ENCODE measurements at regions not wholly inside any gene's neighbourhood (a gene's known extent, or its start where the extent isn't known, plus 50 kb on each side); places are given as distances from the start of the nearest gene placed in this dataset.

DNA sequence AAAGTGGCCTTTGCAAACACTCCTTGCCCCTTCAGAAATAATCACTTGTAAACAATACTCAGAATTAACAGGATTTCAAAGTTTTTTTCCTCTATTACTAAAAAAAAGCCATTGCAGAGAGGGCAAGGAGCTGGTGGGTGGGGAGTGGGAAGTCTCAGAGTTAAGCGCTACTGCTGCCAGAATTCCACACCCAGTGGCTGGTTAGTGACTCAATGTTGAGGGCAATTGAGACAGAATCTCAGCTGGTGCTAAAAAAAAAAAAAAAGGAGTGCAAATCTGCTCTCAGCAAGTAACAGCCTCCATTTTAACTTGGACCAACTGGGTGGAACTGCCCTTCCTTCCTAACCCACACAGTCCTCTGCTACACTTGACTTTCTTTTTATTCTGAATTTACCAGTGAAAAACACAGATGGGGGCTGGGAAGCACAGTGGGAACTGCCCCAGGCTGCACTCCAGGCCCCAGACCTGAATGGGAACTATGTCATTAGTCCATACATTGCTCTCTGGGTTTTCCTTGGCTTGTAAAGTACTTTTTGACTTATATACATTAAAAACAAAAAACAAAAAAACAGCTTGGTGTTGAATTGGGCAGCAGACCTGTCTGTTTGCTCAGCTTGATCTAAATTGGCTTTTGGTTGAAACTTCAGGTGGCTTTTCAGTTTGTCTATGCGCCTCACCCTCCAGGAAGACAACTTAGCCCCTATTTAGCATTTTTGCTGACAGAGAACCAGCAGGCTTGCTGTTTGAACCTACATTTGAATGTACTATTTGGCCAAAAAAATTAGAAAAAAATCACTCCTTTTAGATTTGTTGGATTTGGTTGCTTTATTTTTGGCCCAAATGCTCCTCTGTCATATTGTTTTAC is 357.8 kb upstream of the TBL1XR1 start:
- peaks cover 15 to 34% (median 21%) of the 10 kb centered on the region in 3 donors for H3K4me1 Mint-ChIP-seq
- no peaks in the 10 kb centered on the region for H3K36me3 Mint-ChIP-seq

DNA sequence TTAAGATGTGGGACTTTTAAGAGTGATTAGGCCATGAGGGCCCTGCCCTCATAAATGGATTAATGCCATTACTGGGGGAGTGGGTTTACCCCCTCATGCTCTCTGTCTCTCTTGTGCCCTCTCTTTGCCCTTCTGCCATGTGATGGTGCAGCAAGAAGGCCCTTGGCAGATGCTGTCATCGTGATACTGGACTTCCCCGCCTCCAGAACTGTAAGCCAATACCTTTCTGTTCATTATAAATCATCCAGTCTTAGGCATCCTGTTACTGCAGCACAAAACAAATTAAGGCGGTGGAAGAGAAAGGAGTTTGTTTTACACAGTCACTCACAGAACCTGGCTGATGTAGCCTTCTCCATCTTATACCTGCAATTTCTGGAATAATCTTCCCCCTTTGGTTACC is 360.3 kb upstream of the TBL1XR1 start:
- Mint-ChIP-seq H3K27ac (no peak overlapping the region), H3K4me3 (no peak overlapping the region), H3K4me1 (peaks cover 2 to 12% (median 2%) of the 10 kb centered on the region in 3 donors)

More for the DNA sequence above, 357.8 kb upstream of the TBL1XR1 start:
- Mint-ChIP-seq H3K27ac (peak overlapping the region in 1 of 3 donors; percentile 12), H3K27me3 (no peaks in the 10 kb centered on the region), H3K9me3 (no peaks in the 10 kb centered on the region), H3K4me3 (no peak overlapping the region)

GRCh38 chr3:177561365-177561764 is 364.1 kb upstream of the TBL1XR1 start:
- no peak overlapping the region for H3K4me3 Mint-ChIP-seq
- no peaks in the 10 kb centered on the region for H3K36me3 Mint-ChIP-seq
- no peaks in the 10 kb centered on the region for H3K9me3 Mint-ChIP-seq
- H3K27me3 Mint-ChIP-seq, result no peaks in the 10 kb centered on the region
- H3K27ac Mint-ChIP-seq, result no peak overlapping the region
- H3K4me1 Mint-ChIP-seq, result peaks cover 0 to 3% (median 0%) of the 10 kb centered on the region in 3 donors

More for the DNA sequence above, 360.3 kb upstream of the TBL1XR1 start:
- H3K27me3 Mint-ChIP-seq, result no peaks in the 10 kb centered on the region
- no peaks in the 10 kb centered on the region for H3K36me3 Mint-ChIP-seq
- H3K9me3 Mint-ChIP-seq, result no peaks in the 10 kb centered on the region

DNA sequence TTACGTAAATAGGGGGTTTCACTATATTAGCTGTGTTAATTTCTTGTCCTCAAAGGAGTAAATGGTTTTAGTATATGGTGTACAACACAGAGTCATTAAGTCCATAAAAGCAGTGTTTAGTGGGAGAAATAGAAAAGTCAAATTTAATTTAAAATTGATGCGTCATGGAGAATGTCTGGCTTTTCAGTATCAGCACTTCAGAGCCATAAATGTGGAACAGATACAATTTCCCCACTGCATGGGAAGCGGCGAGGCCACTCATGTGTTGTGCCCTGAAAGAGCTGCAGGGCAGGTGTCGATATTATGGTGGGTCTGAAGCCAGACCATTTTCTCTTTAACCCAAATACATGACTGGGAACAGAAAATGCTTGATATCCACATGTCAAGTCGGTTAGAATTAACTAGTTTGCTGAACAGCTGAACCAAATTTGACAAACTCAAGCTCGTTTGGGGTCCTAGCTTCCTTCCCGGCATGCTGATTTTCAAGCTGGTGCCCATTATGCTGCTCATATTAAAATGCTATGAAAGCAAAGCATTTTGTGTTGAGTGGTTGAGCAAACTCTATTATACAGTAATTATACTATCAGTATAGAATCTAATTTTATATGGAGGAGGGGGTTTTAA is 364.6 kb upstream of the TBL1XR1 start:
- H3K4me1 Mint-ChIP-seq, result peaks cover 0 to 6% (median 0%) of the 10 kb centered on the region in 3 donors
- no peak overlapping the region for H3K27ac Mint-ChIP-seq
- no peaks in the 10 kb centered on the region for H3K9me3 Mint-ChIP-seq
- no peak overlapping the region for H3K4me3 Mint-ChIP-seq
- H3K27me3 Mint-ChIP-seq, result no peaks in the 10 kb centered on the region
- H3K36me3 Mint-ChIP-seq, result no peaks in the 10 kb centered on the region

GRCh38 chr3:177563243-177563780 is 366.0 kb upstream of the TBL1XR1 start:
- Mint-ChIP-seq H3K27me3 (no peaks in the 10 kb centered on the region), H3K36me3 (no peaks in the 10 kb centered on the region), H3K9me3 (no peaks in the 10 kb centered on the region), H3K4me1 (peaks cover 0 to 6% (median 0%) of the 10 kb centered on the region in 3 donors), H3K4me3 (no peak overlapping the region), H3K27ac (no peak overlapping the region)

DNA sequence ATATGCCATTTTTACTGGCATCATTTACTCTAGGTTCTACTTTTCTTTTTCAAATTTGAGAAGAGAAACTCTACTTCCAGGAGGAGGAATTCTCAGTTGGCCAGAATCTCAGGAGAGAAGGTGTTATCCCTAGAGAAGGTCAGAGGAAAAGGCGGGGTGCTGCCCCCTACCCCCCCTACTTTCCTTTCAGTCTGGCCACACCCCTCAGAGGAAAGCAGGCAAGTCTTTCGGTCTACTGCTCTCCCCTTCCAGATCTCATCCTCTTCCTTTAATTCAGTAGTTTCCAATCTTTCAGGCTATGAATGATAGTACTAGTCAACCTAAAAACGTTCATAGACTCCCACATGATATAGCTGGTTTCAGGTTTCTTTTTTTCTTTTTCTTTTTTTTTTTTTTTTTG is 366.5 kb upstream of the TBL1XR1 start:
- Mint-ChIP-seq H3K27me3 (no peaks in the 10 kb centered on the region), H3K4me3 (no peak overlapping the region), H3K9me3 (no peaks in the 10 kb centered on the region), H3K4me1 (peaks cover 0 to 6% (median 0%) of the 10 kb centered on the region in 3 donors), H3K27ac (no peak overlapping the region), H3K36me3 (no peaks in the 10 kb centered on the region)

GRCh38 chr3:177565981-177566380 is 368.7 kb upstream of the TBL1XR1 start:
- no peaks in the 10 kb centered on the region for H3K27me3 Mint-ChIP-seq
- no peaks in the 10 kb centered on the region for H3K9me3 Mint-ChIP-seq
- H3K36me3 Mint-ChIP-seq, result no peaks in the 10 kb centered on the region
- H3K4me1 Mint-ChIP-seq, result peaks cover 10 to 18% (median 11%) of the 10 kb centered on the region in 3 donors
- no peak overlapping the region for H3K4me3 Mint-ChIP-seq
- no peak overlapping the region for H3K27ac Mint-ChIP-seq

DNA sequence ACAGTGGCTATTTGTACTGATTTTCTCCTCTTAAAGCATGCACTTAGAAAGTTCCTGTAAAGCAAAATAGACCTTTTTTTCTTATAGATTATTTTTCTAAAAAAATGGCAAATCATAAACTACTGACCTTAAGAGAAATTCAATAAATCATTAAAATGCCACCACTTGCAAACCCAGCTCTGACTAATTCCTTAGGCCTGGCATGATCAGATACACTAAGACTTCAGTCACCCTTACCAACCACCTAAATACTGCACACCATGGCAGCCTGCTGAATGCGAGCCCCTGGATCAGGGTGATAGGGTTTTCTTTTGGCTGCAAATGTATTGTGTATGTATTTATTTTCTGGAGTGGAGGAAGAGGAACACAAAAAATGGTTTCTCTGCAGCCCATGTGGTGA is 370.6 kb upstream of the TBL1XR1 start:
- Mint-ChIP-seq H3K4me1 (peaks cover 11 to 18% (median 17%) of the 10 kb centered on the region in 3 donors), H3K27me3 (no peaks in the 10 kb centered on the region), H3K4me3 (no peak overlapping the region), H3K36me3 (no peaks in the 10 kb centered on the region), H3K9me3 (no peaks in the 10 kb centered on the region), H3K27ac (no peak overlapping the region)

- Mint-ChIP-seq H3K36me3 (no peaks in the 10 kb centered on the region), H3K27me3 (peaks cover 1% of the 10 kb centered on the region), H3K27ac (no peak overlapping the region), H3K9me3 (no peaks in the 10 kb centered on the region), H3K4me3 (no peak overlapping the region), H3K4me1 (peaks cover 11 to 18% (median 17%) of the 10 kb centered on the region in 3 donors)
Observed at GRCh38 chr3:177569193-177569592, 371.9 kb upstream of the TBL1XR1 start.

GRCh38 chr3:177569875-177570657 is 372.8 kb upstream of the TBL1XR1 start:
- Mint-ChIP-seq H3K27me3 (peaks cover 4% of the 10 kb centered on the region), H3K27ac (no peak overlapping the region), H3K4me1 (peaks cover 11 to 18% (median 17%) of the 10 kb centered on the region in 3 donors), H3K9me3 (no peaks in the 10 kb centered on the region), H3K36me3 (peaks cover under 1% of the 10 kb centered on the region), H3K4me3 (peak overlapping the region in 1 of 4 donors; percentile 46)

DNA sequence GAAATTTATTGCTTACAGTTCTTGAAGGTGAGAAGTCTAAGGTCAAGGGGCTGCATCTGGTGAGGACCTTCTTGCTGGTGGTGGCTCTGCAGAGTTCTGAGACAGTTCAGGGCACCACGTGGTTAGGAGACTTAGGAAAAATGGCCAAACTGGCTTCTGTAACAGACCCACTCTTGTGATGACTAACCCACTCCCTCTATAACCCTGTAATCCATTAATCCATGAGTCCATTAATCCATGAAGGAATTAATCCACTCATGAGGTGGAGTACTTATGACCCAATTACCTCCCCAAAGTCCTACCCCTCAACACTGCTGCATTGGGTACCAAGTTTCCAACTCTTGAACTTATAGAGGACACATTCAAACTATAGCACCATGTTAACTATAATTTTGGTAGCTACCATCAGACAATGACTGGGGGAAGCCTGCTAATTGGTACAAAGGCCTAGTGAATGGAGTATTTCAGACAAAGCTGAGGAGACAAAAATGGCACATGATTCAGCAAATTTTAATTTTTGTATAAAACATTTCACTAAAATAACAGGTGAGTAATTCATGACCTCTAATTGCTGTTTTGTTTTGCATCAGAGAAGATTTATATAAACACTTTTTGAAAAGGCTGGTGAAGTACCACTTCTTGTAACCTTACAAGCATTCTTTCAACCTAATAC is 374.1 kb upstream of the TBL1XR1 start:
- peak overlapping the region in 1 of 3 donors; percentile 41 for H3K27ac Mint-ChIP-seq
- no peak overlapping the region for H3K4me3 Mint-ChIP-seq
- peaks cover 11 to 17% (median 14%) of the 10 kb centered on the region in 3 donors for H3K4me1 Mint-ChIP-seq
- H3K27me3 Mint-ChIP-seq, result peaks cover 4% of the 10 kb centered on the region
- peaks cover 1% of the 10 kb centered on the region for H3K36me3 Mint-ChIP-seq
- no peaks in the 10 kb centered on the region for H3K9me3 Mint-ChIP-seq

GRCh38 chr3:177571944-177572315 is 374.6 kb upstream of the TBL1XR1 start:
- peaks cover 11 to 17% (median 12%) of the 10 kb centered on the region in 3 donors for H3K4me1 Mint-ChIP-seq
- H3K27ac Mint-ChIP-seq, result no peak overlapping the region
- peaks cover 1% of the 10 kb centered on the region for H3K36me3 Mint-ChIP-seq
- peaks cover 4% of the 10 kb centered on the region for H3K27me3 Mint-ChIP-seq
- H3K9me3 Mint-ChIP-seq, result no peaks in the 10 kb centered on the region
- no peak overlapping the region for H3K4me3 Mint-ChIP-seq

- Mint-ChIP-seq H3K4me1 (peaks cover 16 to 25% (median 23%) of the 10 kb centered on the region in 3 donors), H3K27ac (no peak overlapping the region), H3K36me3 (peaks cover 1% of the 10 kb centered on the region), H3K4me3 (no peak overlapping the region), H3K27me3 (peaks cover 4% of the 10 kb centered on the region), H3K9me3 (no peaks in the 10 kb centered on the region)
Observed at GRCh38 chr3:177574222-177574856, 377.1 kb upstream of the TBL1XR1 start.

DNA sequence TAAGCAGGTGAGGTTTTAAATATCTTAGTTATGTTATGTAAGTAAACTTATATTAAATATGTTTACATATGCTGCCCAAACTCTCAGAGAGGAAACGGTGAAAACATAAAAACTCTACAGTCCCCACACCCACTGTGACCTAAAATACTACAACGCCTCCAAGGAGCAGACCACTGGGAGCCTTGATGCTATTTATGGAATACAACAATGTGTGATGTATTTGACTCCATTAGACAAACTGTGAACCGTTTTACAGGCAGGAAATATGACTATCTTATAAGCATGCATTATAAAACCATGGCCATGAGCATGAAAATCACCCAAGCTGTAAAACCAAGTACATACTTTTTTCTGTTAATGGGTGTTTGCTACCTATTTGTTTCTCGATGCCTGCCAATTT is 379.5 kb upstream of the TBL1XR1 start:
- H3K9me3 Mint-ChIP-seq, result no peaks in the 10 kb centered on the region
- H3K4me3 Mint-ChIP-seq, result no peak overlapping the region
- H3K27ac Mint-ChIP-seq, result no peak overlapping the region
- peaks cover 4% of the 10 kb centered on the region for H3K27me3 Mint-ChIP-seq
- H3K4me1 Mint-ChIP-seq, result peaks cover 4 to 13% (median 10%) of the 10 kb centered on the region in 3 donors
- H3K36me3 Mint-ChIP-seq, result peaks cover 1% of the 10 kb centered on the region

All from IgD-negative memory B cell (primary cell).